ENCODE measurements at regions not wholly inside any gene's neighbourhood (a gene's known extent, or its start where the extent isn't known, plus 50 kb on each side); places are given as distances from the start of the nearest gene placed in this dataset.

DNA sequence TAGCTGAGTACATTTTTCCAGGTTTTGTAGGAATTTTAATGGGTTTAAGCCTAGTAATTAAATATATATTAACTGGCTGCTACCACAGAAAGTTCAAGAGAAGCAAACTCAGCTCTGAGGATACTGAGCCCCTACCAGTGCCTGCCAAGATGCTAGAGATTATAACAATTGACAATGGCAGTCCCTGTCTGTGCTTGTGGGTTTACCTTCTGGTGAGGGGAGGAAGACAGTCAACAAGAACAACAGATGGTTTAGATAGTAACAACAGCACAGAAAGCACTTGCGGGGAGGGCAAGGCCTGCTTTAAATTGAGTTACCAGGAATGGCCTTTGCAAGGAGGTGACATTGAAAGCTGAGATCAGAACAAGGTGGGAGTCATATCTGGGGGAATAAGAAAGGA lies 56.6 kb upstream of the ARHGEF3 start:
- TF ChIP-seq, protein P1, sequence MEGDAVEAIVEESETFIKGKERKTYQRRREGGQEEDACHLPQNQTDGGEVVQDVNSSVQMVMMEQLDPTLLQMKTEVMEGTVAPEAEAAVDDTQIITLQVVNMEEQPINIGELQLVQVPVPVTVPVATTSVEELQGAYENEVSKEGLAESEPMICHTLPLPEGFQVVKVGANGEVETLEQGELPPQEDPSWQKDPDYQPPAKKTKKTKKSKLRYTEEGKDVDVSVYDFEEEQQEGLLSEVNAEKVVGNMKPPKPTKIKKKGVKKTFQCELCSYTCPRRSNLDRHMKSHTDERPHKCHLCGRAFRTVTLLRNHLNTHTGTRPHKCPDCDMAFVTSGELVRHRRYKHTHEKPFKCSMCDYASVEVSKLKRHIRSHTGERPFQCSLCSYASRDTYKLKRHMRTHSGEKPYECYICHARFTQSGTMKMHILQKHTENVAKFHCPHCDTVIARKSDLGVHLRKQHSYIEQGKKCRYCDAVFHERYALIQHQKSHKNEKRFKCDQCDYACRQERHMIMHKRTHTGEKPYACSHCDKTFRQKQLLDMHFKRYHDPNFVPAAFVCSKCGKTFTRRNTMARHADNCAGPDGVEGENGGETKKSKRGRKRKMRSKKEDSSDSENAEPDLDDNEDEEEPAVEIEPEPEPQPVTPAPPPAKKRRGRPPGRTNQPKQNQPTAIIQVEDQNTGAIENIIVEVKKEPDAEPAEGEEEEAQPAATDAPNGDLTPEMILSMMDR (IDR thresholded peaks at IDR 0.05; ENCODE audit: low read length): no peak
- no peak for TF ChIP-seq EZH2 (optimal IDR thresholded peaks at IDR 0.05; ENCODE audit: low read depth, low read length)

Measured in MM.1S (cell line).